H9 (cell line): ENCODE measurements at regions not wholly inside any gene's neighbourhood (a gene's known extent, or its start where the extent isn't known, plus 50 kb on each side); places are given as distances from the start of the nearest gene placed in this dataset.

Experiments
- DNase-seq: peaks from one replicate; pipeline ENCODE4 v3.0.0-alpha.2; 2017
- H2AFZ ChIP-seq: one replicate; pipeline ENCODE4 v1.6.1; 2013; ENCODE audit warnings: mild to moderate bottlenecking, low read length, control low read depth, moderate library complexity
- H2AK5ac ChIP-seq: 2 replicates; pipeline ENCODE4 v1.6.1; 2013; ENCODE audit warnings: low read length, control low read depth, mixed read lengths; ENCODE audit not compliant: insufficient read length
- H2BK120ac ChIP-seq: one replicate; pipeline ENCODE4 v1.6.1; 2013; ENCODE audit warnings: low read depth, mild to moderate bottlenecking, low read length, control low read depth, inconsistent platforms; ENCODE audit not compliant: poor library complexity, severe bottlenecking
- H2BK12ac ChIP-seq: 2 replicates; pipeline ENCODE4 v1.6.1; 2013; ENCODE audit warnings: low read length, control low read depth, mixed read lengths, low read depth; ENCODE audit not compliant: insufficient read length
- H2BK15ac ChIP-seq: 2 replicates; pipeline ENCODE4 v1.6.1; 2013; ENCODE audit warnings: low read depth, low read length, control low read depth
- H2BK20ac ChIP-seq: one replicate; pipeline ENCODE4 v1.6.1; 2013; ENCODE audit warnings: low read depth, mild to moderate bottlenecking, low read length, control low read depth, inconsistent platforms; ENCODE audit not compliant: poor library complexity, severe bottlenecking
- H2BK5ac ChIP-seq: 2 replicates; pipeline ENCODE4 v1.6.1; 2013; ENCODE audit warnings: low read length, control low read depth, mixed read lengths; ENCODE audit not compliant: insufficient read length
- H3K14ac ChIP-seq: 2 replicates; pipeline ENCODE4 v1.6.1; 2013; ENCODE audit warnings: low read length, control low read depth; ENCODE audit not compliant: insufficient read depth
- H3K18ac ChIP-seq: 2 replicates; pipeline ENCODE4 v1.6.1; 2013; ENCODE audit warnings: low read depth, mild to moderate bottlenecking, mixed read lengths, low read length, control low read depth; ENCODE audit not compliant: insufficient read length
- H3K23ac ChIP-seq: 2 replicates; pipeline ENCODE4 v1.6.1; 2013; ENCODE audit warnings: low read length, control low read depth, mixed read lengths, low read depth; ENCODE audit not compliant: insufficient read length
- H3K23me2 ChIP-seq: 2 replicates; pipeline ENCODE4 v1.6.1; 2013; ENCODE audit warnings: low read depth, mild to moderate bottlenecking, mixed read lengths, low read length, control low read depth; ENCODE audit not compliant: insufficient read length, poor library complexity, severe bottlenecking
- H3K27ac ChIP-seq: 2 replicates; pipeline ENCODE4 v1.5.1; 2013; ENCODE audit warnings: low read length, control low read depth, mixed read lengths, low read depth; ENCODE audit not compliant: insufficient read length
- H3K27me3 ChIP-seq: 2 replicates; pipeline ENCODE4 v1.6.1; 2013; ENCODE audit warnings: low read length, control low read depth, inconsistent platforms; ENCODE audit not compliant: insufficient read depth
- H3K4ac ChIP-seq: 2 replicates; pipeline ENCODE4 v1.6.1; 2013; ENCODE audit warnings: low read depth, mild to moderate bottlenecking, control low read depth, inconsistent platforms, low read length, moderate library complexity
- H3K4me1 ChIP-seq: 2 replicates; pipeline ENCODE4 v1.6.1; 2013; ENCODE audit warnings: low read length, control low read depth, inconsistent platforms; ENCODE audit not compliant: insufficient read depth
- H3K4me2 ChIP-seq: 2 replicates; pipeline ENCODE4 v1.6.1; 2013; ENCODE audit warnings: low read length, control low read depth, mixed read lengths; ENCODE audit not compliant: insufficient read length, insufficient read depth
- H3K56ac ChIP-seq: 2 replicates; pipeline ENCODE4 v1.6.1; 2013; ENCODE audit warnings: low read depth, mild to moderate bottlenecking, mixed read lengths, low read length, control low read depth; ENCODE audit not compliant: insufficient read length
- H3K79me1 ChIP-seq: 2 replicates; pipeline ENCODE4 v1.6.1; 2013; ENCODE audit warnings: low read depth, mild to moderate bottlenecking, moderate library complexity, low read length, control low read depth, inconsistent platforms; ENCODE audit not compliant: insufficient read depth, poor library complexity, severe bottlenecking
- H3K79me2 ChIP-seq: 2 replicates; pipeline ENCODE4 v1.6.1; 2013; ENCODE audit warnings: low read length, control low read depth, inconsistent platforms; ENCODE audit not compliant: insufficient read depth
- H3K9ac ChIP-seq: 2 replicates; pipeline ENCODE4 v1.6.1; 2013; ENCODE audit warnings: low read length, control low read depth, mixed read lengths; ENCODE audit not compliant: insufficient read length; ENCODE audit errors: extremely low read depth
- H3K9me3 ChIP-seq: one replicate; pipeline ENCODE4 v1.6.1; 2013; ENCODE audit warnings: low read depth, low read length, inconsistent platforms; ENCODE audit not compliant: control insufficient read depth
- H3T11ph ChIP-seq: one replicate; pipeline ENCODE4 v1.6.1; 2013; ENCODE audit warnings: mild to moderate bottlenecking, low read length, control low read depth, inconsistent platforms
- H4K20me1 ChIP-seq: one replicate; pipeline ENCODE4 v1.6.1; 2013; ENCODE audit not compliant: control insufficient read depth, insufficient read length, insufficient read depth
- H4K5ac ChIP-seq: 2 replicates; pipeline ENCODE4 v1.6.1; 2013; ENCODE audit warnings: low read depth, mild to moderate bottlenecking, mixed read lengths, low read length, control low read depth; ENCODE audit not compliant: insufficient read length
- H4K8ac ChIP-seq: replicated peaks from 2 replicates; pipeline ENCODE4 v1.6.1; 2013; ENCODE audit warnings: low read length, control low read depth, mixed read lengths, low read depth; ENCODE audit not compliant: insufficient read length
- H4K91ac ChIP-seq: 2 replicates; pipeline ENCODE4 v1.6.1; 2013; ENCODE audit warnings: low read depth, mild to moderate bottlenecking, moderate library complexity, mixed read lengths, low read length, control low read depth; ENCODE audit not compliant: insufficient read length
- H3K27ac Mint-ChIP-seq, 3 experiments: 2 replicates in 2 of 3; 3 replicates in 1 of 3; pipeline ENCODE4 v1.8.0; 2020 to 2021; ENCODE audit warnings: mixed read lengths in 3 of 3, mild to moderate bottlenecking in 1 of 3, moderate library complexity in 1 of 3
- H3K27me3 Mint-ChIP-seq: 2 replicates; pipeline ENCODE4 v1.8.0; 2021; ENCODE audit warnings: low read depth, mild to moderate bottlenecking, moderate library complexity, mixed read lengths
- H3K36me3 Mint-ChIP-seq, 3 experiments: 2 replicates in 2 of 3; 3 replicates in 1 of 3; pipeline ENCODE4 v1.8.0; 2020 to 2021; ENCODE audit warnings: low read depth in 3 of 3, mixed read lengths in 3 of 3; ENCODE audit not compliant: insufficient read depth in 1 of 3
- H3K4me1 Mint-ChIP-seq, 2 experiments: 2 replicates each; pipeline ENCODE4 v1.8.0; 2020; ENCODE audit warnings: mixed read lengths in 2 of 2
- H3K4me3 Mint-ChIP-seq, 2 experiments: 2 replicates in 1 of 2; 3 replicates in 1 of 2; pipeline ENCODE4 v1.8.0; 2020 to 2021; ENCODE audit warnings: mild to moderate bottlenecking in 2 of 2, mixed read lengths in 2 of 2, moderate library complexity in 1 of 2
- H3K9me3 Mint-ChIP-seq, 2 experiments: 2 replicates in 1 of 2; 3 replicates in 1 of 2; pipeline ENCODE4 v1.8.0; 2020; ENCODE audit warnings: mild to moderate bottlenecking in 2 of 2, mixed read lengths in 2 of 2, moderate library complexity in 1 of 2
- WGBS: extraction: QIAGEN DNeasy Blood & Tissue Kit; methylation state at CpG from one replicate; pipeline ENCODE4 v1.1.7; 2013; ENCODE audit warnings: missing lambda C conversion rate, low lambda C conversion rate, mixed read lengths; ENCODE audit not compliant: insufficient read length; ENCODE audit errors: extremely low coverage; 5-methylcytosine and 5-hydroxymethylcytosine counted together
- TF ChIP-seq, protein P1 (sequence below): fragments of 200-600 bp; sonication (generic); conservative IDR thresholded peaks from 3 replicates; pipeline ENCODE4 v1.8.0; 2021; ENCODE audit warnings: antibody characterized with exemption, mild to moderate bottlenecking

DNA sequence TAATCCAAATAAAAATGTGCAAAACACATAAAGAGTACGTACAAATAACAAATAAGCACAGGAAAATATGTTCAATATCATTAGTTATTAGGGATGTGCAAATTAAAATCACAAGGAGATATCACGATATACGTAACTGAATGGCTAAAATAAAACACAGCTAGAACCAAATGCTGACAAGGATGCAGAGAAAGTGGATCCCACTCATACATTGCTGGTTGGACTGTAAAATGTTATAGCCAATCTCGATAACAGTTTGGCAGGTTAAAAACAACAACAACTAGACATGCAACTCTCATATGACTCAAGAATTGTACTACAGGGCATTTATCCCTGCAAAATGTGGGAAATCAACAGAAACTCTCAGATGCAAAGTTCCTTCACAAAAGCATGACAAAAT, 553.9 kb downstream of the ADCYAP1 start:
- no peak overlapping the region for H3K27ac ChIP-seq

More for the DNA sequence above, 553.9 kb downstream of the ADCYAP1 start:
- H3K27me3 ChIP-seq: no peaks in the 10 kb centered on the region
- H2BK15ac ChIP-seq: no peak overlapping the region
- no peak overlapping the region for H2BK12ac ChIP-seq
- no peaks in the 10 kb centered on the region for H3K79me2 ChIP-seq
- H3K4me2 ChIP-seq: no peak overlapping the region
- no peak overlapping the region for H3K14ac ChIP-seq
- TF ChIP-seq, protein P1, sequence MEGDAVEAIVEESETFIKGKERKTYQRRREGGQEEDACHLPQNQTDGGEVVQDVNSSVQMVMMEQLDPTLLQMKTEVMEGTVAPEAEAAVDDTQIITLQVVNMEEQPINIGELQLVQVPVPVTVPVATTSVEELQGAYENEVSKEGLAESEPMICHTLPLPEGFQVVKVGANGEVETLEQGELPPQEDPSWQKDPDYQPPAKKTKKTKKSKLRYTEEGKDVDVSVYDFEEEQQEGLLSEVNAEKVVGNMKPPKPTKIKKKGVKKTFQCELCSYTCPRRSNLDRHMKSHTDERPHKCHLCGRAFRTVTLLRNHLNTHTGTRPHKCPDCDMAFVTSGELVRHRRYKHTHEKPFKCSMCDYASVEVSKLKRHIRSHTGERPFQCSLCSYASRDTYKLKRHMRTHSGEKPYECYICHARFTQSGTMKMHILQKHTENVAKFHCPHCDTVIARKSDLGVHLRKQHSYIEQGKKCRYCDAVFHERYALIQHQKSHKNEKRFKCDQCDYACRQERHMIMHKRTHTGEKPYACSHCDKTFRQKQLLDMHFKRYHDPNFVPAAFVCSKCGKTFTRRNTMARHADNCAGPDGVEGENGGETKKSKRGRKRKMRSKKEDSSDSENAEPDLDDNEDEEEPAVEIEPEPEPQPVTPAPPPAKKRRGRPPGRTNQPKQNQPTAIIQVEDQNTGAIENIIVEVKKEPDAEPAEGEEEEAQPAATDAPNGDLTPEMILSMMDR: no peak
- H4K8ac ChIP-seq: no peak overlapping the region
- no peak overlapping the region for H2AFZ ChIP-seq
- peaks cover 3 to 4% of the 10 kb centered on the region in 2 experiments; a peak in 2 of 5 replicates for H3K9me3 Mint-ChIP-seq
- H3K4ac ChIP-seq: no peak overlapping the region
- no peak overlapping the region for H4K5ac ChIP-seq
- H3K36me3 Mint-ChIP-seq: no peaks in the 10 kb centered on the region; a peak in 2 of 7 replicates
- H3K18ac ChIP-seq: no peak overlapping the region
- H3K9ac ChIP-seq: no peak overlapping the region
- no peak overlapping the region for H2BK20ac ChIP-seq
- H3K4me1 Mint-ChIP-seq: no peaks in the 10 kb centered on the region
- no peak overlapping the region for H2BK5ac ChIP-seq
- no peak for DNase-seq
- H3K9me3 ChIP-seq: no peaks in the 10 kb centered on the region
- H3K79me1 ChIP-seq: no peaks in the 10 kb centered on the region
- H4K20me1 ChIP-seq: no peaks in the 10 kb centered on the region
- no peaks in the 10 kb centered on the region; the same call in 1 of the 2 replicates for H3K27me3 Mint-ChIP-seq
- H3K23me2 ChIP-seq: no peaks in the 10 kb centered on the region
- H2BK120ac ChIP-seq: no peak overlapping the region
- no peak overlapping the region for H4K91ac ChIP-seq
- H3K23ac ChIP-seq: no peak overlapping the region
- H3K56ac ChIP-seq: no peak overlapping the region
- no CpG with 5 or more reads among the region's 4 CpGs for WGBS
- no peak overlapping the region for H2AK5ac ChIP-seq
- H3K4me1 ChIP-seq: no peaks in the 10 kb centered on the region
- no peak overlapping the region for H3K27ac Mint-ChIP-seq
- H3T11ph ChIP-seq: no peak overlapping the region
- H3K4me3 Mint-ChIP-seq: no peak overlapping the region
